ENCODE measurements at regions not wholly inside any gene's neighbourhood (a gene's known extent, or its start where the extent isn't known, plus 50 kb on each side); places are given as distances from the start of the nearest gene placed in this dataset.

GRCh38 chr4:60846678-60847077 is 353.4 kb upstream of the ADGRL3 start:
- H3K4me1 ChIP-seq (ENCODE audit: control insufficient read depth, insufficient read depth, low read length): no peaks in the 10 kb centered on the region

GRCh38 chr4:60847614-60848013 is 352.5 kb upstream of the ADGRL3 start:
- no peaks in the 10 kb centered on the region for H3K9me3 ChIP-seq (ENCODE audit: control insufficient read depth, insufficient read depth, low read length)
- H3K4me1 ChIP-seq (ENCODE audit: control insufficient read depth, insufficient read depth, low read length): no peaks in the 10 kb centered on the region
- no peak overlapping the region for H3K4me3 ChIP-seq (ENCODE audit: low read depth, low read length)
- H3K36me3 ChIP-seq (ENCODE audit: control insufficient read depth, insufficient read depth, low read length): no peaks in the 10 kb centered on the region
- H3K27me3 ChIP-seq (ENCODE audit: control insufficient read depth, insufficient read depth, low read length): no peaks in the 10 kb centered on the region
- H3K9ac ChIP-seq (ENCODE audit: low read depth, low read length): no peak overlapping the region

More at GRCh38 chr4:60846678-60847077, 353.4 kb upstream of the ADGRL3 start:
- Histone ChIP-seq H3K4me3 (ENCODE audit: low read depth, low read length) (no peak overlapping the region), H3K9ac (ENCODE audit: low read depth, low read length) (no peak overlapping the region), H3K36me3 (ENCODE audit: control insufficient read depth, insufficient read depth, low read length) (no peaks in the 10 kb centered on the region), H3K9me3 (ENCODE audit: control insufficient read depth, insufficient read depth, low read length) (no peaks in the 10 kb centered on the region), H3K27me3 (ENCODE audit: control insufficient read depth, insufficient read depth, low read length) (no peaks in the 10 kb centered on the region)

GRCh38 chr4:60857130-60857753 is 342.9 kb upstream of the ADGRL3 start:
- no peak overlapping the region for H3K4me3 ChIP-seq (ENCODE audit: low read depth, low read length)
- H3K9me3 ChIP-seq (ENCODE audit: control insufficient read depth, insufficient read depth, low read length): no peaks in the 10 kb centered on the region
- H3K27me3 ChIP-seq (ENCODE audit: control insufficient read depth, insufficient read depth, low read length): no peaks in the 10 kb centered on the region
- no peak overlapping the region for H3K9ac ChIP-seq (ENCODE audit: low read depth, low read length)
- no peaks in the 10 kb centered on the region for H3K4me1 ChIP-seq (ENCODE audit: control insufficient read depth, insufficient read depth, low read length)
- no peaks in the 10 kb centered on the region for H3K36me3 ChIP-seq (ENCODE audit: control insufficient read depth, insufficient read depth, low read length)

GRCh38 chr4:60863442-60863841 is 336.7 kb upstream of the ADGRL3 start:
- no peak overlapping the region for H3K4me3 ChIP-seq (ENCODE audit: low read depth, low read length)
- H3K9me3 ChIP-seq (ENCODE audit: control insufficient read depth, insufficient read depth, low read length): no peaks in the 10 kb centered on the region
- H3K4me1 ChIP-seq (ENCODE audit: control insufficient read depth, insufficient read depth, low read length): no peaks in the 10 kb centered on the region
- no peaks in the 10 kb centered on the region for H3K36me3 ChIP-seq (ENCODE audit: control insufficient read depth, insufficient read depth, low read length)
- no peaks in the 10 kb centered on the region for H3K27me3 ChIP-seq (ENCODE audit: control insufficient read depth, insufficient read depth, low read length)
- H3K9ac ChIP-seq (ENCODE audit: low read depth, low read length): no peak overlapping the region

GRCh38 chr4:60865273-60865672 is 334.9 kb upstream of the ADGRL3 start:
- no peak overlapping the region for H3K4me3 ChIP-seq (ENCODE audit: low read depth, low read length)
- H3K27me3 ChIP-seq (ENCODE audit: control insufficient read depth, insufficient read depth, low read length): no peaks in the 10 kb centered on the region
- no peaks in the 10 kb centered on the region for H3K4me1 ChIP-seq (ENCODE audit: control insufficient read depth, insufficient read depth, low read length)
- no peak overlapping the region for H3K9ac ChIP-seq (ENCODE audit: low read depth, low read length)
- H3K36me3 ChIP-seq (ENCODE audit: control insufficient read depth, insufficient read depth, low read length): no peaks in the 10 kb centered on the region
- H3K9me3 ChIP-seq (ENCODE audit: control insufficient read depth, insufficient read depth, low read length): no peaks in the 10 kb centered on the region

GRCh38 chr4:60868232-60868960 is 331.7 kb upstream of the ADGRL3 start:
- H3K27me3 ChIP-seq (ENCODE audit: control insufficient read depth, insufficient read depth, low read length): no peaks in the 10 kb centered on the region
- H3K9me3 ChIP-seq (ENCODE audit: control insufficient read depth, insufficient read depth, low read length): no peaks in the 10 kb centered on the region
- H3K4me1 ChIP-seq (ENCODE audit: control insufficient read depth, insufficient read depth, low read length): no peaks in the 10 kb centered on the region
- H3K9ac ChIP-seq (ENCODE audit: low read depth, low read length): no peak overlapping the region
- H3K4me3 ChIP-seq (ENCODE audit: low read depth, low read length): no peak overlapping the region
- H3K36me3 ChIP-seq (ENCODE audit: control insufficient read depth, insufficient read depth, low read length): no peaks in the 10 kb centered on the region

- Histone ChIP-seq H3K9ac (ENCODE audit: low read depth, low read length) (no peak overlapping the region), H3K36me3 (ENCODE audit: control insufficient read depth, insufficient read depth, low read length) (no peaks in the 10 kb centered on the region), H3K4me1 (ENCODE audit: control insufficient read depth, insufficient read depth, low read length) (no peaks in the 10 kb centered on the region), H3K27me3 (ENCODE audit: control insufficient read depth, insufficient read depth, low read length) (no peaks in the 10 kb centered on the region), H3K4me3 (ENCODE audit: low read depth, low read length) (no peak overlapping the region), H3K9me3 (ENCODE audit: control insufficient read depth, insufficient read depth, low read length) (no peaks in the 10 kb centered on the region)
Measured at GRCh38 chr4:60879135-60879701, 320.9 kb upstream of the ADGRL3 start.

GRCh38 chr4:60884587-60884986 is 315.5 kb upstream of the ADGRL3 start:
- no peak overlapping the region for H3K9ac ChIP-seq (ENCODE audit: low read depth, low read length)
- H3K9me3 ChIP-seq (ENCODE audit: control insufficient read depth, insufficient read depth, low read length): no peaks in the 10 kb centered on the region
- H3K36me3 ChIP-seq (ENCODE audit: control insufficient read depth, insufficient read depth, low read length): no peaks in the 10 kb centered on the region
- H3K27me3 ChIP-seq (ENCODE audit: control insufficient read depth, insufficient read depth, low read length): no peaks in the 10 kb centered on the region
- H3K4me3 ChIP-seq (ENCODE audit: low read depth, low read length): no peak overlapping the region
- no peaks in the 10 kb centered on the region for H3K4me1 ChIP-seq (ENCODE audit: control insufficient read depth, insufficient read depth, low read length)

GRCh38 chr4:60885011-60885410 is 315.1 kb upstream of the ADGRL3 start:
- Histone ChIP-seq H3K9ac (ENCODE audit: low read depth, low read length) (no peak overlapping the region), H3K4me1 (ENCODE audit: control insufficient read depth, insufficient read depth, low read length) (no peaks in the 10 kb centered on the region), H3K9me3 (ENCODE audit: control insufficient read depth, insufficient read depth, low read length) (no peaks in the 10 kb centered on the region), H3K4me3 (ENCODE audit: low read depth, low read length) (no peak overlapping the region), H3K36me3 (ENCODE audit: control insufficient read depth, insufficient read depth, low read length) (no peaks in the 10 kb centered on the region), H3K27me3 (ENCODE audit: control insufficient read depth, insufficient read depth, low read length) (no peaks in the 10 kb centered on the region)

GRCh38 chr4:60890743-60891142 is 309.4 kb upstream of the ADGRL3 start:
- H3K9me3 ChIP-seq (ENCODE audit: control insufficient read depth, insufficient read depth, low read length): no peaks in the 10 kb centered on the region
- no peak overlapping the region for H3K9ac ChIP-seq (ENCODE audit: low read depth, low read length)
- no peaks in the 10 kb centered on the region for H3K36me3 ChIP-seq (ENCODE audit: control insufficient read depth, insufficient read depth, low read length)
- no peaks in the 10 kb centered on the region for H3K4me1 ChIP-seq (ENCODE audit: control insufficient read depth, insufficient read depth, low read length)
- H3K4me3 ChIP-seq (ENCODE audit: low read depth, low read length): no peak overlapping the region
- H3K27me3 ChIP-seq (ENCODE audit: control insufficient read depth, insufficient read depth, low read length): no peaks in the 10 kb centered on the region

- no peak overlapping the region for H3K4me3 ChIP-seq (ENCODE audit: low read depth, low read length)
Measured at GRCh38 chr4:60891947-60892346, 308.2 kb upstream of the ADGRL3 start.

GRCh38 chr4:60897415-60897814 is 302.7 kb upstream of the ADGRL3 start:
- no peaks in the 10 kb centered on the region for H3K27me3 ChIP-seq (ENCODE audit: control insufficient read depth, insufficient read depth, low read length)
- no peak overlapping the region for H3K9ac ChIP-seq (ENCODE audit: low read depth, low read length)
- no peaks in the 10 kb centered on the region for H3K36me3 ChIP-seq (ENCODE audit: control insufficient read depth, insufficient read depth, low read length)
- H3K9me3 ChIP-seq (ENCODE audit: control insufficient read depth, insufficient read depth, low read length): no peaks in the 10 kb centered on the region
- H3K4me3 ChIP-seq (ENCODE audit: low read depth, low read length): no peak overlapping the region
- H3K4me1 ChIP-seq (ENCODE audit: control insufficient read depth, insufficient read depth, low read length): no peaks in the 10 kb centered on the region

More at GRCh38 chr4:60891947-60892346, 308.2 kb upstream of the ADGRL3 start:
- no peaks in the 10 kb centered on the region for H3K27me3 ChIP-seq (ENCODE audit: control insufficient read depth, insufficient read depth, low read length)
- no peaks in the 10 kb centered on the region for H3K4me1 ChIP-seq (ENCODE audit: control insufficient read depth, insufficient read depth, low read length)
- no peaks in the 10 kb centered on the region for H3K9me3 ChIP-seq (ENCODE audit: control insufficient read depth, insufficient read depth, low read length)
- no peak overlapping the region for H3K9ac ChIP-seq (ENCODE audit: low read depth, low read length)
- no peaks in the 10 kb centered on the region for H3K36me3 ChIP-seq (ENCODE audit: control insufficient read depth, insufficient read depth, low read length)

Measured in iPS-15b (cell line).